Skeletal muscle satellite cell (primary cell): ENCODE measurements at regions not wholly inside any gene's neighbourhood (a gene's known extent, or its start where the extent isn't known, plus 50 kb on each side); places are given as distances from the start of the nearest gene placed in this dataset.

Experiments used
- H3K27me3 ChIP-seq: 2 replicates; pipeline ENCODE4 v1.7.0; 2013; ENCODE audit warnings: low read length; ENCODE audit not compliant: control insufficient read depth, insufficient read depth
- H3K36me3 ChIP-seq: 2 replicates; pipeline ENCODE4 v1.7.0; 2013; ENCODE audit warnings: mild to moderate bottlenecking, control low read depth, low read length; ENCODE audit not compliant: insufficient read depth
- H3K4me1 ChIP-seq: 2 replicates; pipeline ENCODE4 v1.7.0; 2013; ENCODE audit warnings: low read length; ENCODE audit not compliant: control insufficient read depth, insufficient read depth
- H3K4me2 ChIP-seq: 2 replicates; pipeline ENCODE4 v1.7.0; 2013; ENCODE audit warnings: mild to moderate bottlenecking, low read length
- H3K4me3 ChIP-seq: 2 replicates; pipeline ENCODE4 v1.7.0; 2013; ENCODE audit warnings: low read length
- H3K9ac ChIP-seq: 2 replicates; pipeline ENCODE4 v1.7.0; 2013; ENCODE audit warnings: mild to moderate bottlenecking, low read depth, low read length, moderate library complexity
- H3K9me3 ChIP-seq: replicated peaks from 2 replicates; pipeline ENCODE4 v1.7.0; 2013; ENCODE audit warnings: mild to moderate bottlenecking, control low read depth, low read length

DNA sequence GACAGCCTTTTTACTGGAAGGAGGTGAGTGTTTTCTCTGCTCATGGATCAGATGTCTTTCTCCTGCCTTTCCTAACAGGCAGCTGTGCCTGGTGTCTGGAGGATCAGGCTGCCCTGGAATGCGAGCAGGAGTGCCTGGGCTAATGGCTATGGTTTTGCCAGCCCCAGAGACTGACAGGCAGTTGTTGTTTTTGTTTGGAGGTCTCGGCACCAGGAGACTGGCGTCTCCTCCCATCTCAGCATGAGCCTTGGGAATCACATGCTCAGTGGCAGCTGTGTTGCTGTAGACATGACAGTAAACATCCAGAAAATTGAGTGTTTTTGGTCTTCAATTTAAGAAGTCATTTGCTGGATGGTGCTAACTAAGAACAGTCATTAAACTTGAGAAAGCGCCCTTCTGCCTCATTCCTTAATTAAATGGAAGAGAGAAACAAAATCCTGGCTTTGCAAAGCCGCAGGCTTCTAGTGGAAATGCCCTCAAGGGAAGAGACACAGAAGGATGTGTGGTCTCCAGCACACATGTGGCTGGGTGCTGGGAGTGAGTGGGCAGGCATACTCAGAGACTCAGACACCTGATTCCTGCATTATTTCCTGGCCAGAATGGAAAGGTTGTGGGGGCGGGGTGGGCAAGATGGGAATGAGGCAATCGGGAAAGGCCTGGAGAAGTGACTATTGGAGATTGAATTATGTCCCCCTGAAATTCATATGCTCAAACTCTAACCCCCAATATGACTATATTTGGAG, 97.0 kb upstream of the NMNAT3 start:
- Histone ChIP-seq H3K9me3 (no peaks in the 10 kb centered on the region), H3K4me2 (no peak overlapping the region), H3K9ac (no peak overlapping the region), H3K4me1 (peaks cover 31% of the 10 kb centered on the region), H3K4me3 (no peak overlapping the region), H3K36me3 (no peaks in the 10 kb centered on the region), H3K27me3 (peaks cover 44% of the 10 kb centered on the region)

DNA sequence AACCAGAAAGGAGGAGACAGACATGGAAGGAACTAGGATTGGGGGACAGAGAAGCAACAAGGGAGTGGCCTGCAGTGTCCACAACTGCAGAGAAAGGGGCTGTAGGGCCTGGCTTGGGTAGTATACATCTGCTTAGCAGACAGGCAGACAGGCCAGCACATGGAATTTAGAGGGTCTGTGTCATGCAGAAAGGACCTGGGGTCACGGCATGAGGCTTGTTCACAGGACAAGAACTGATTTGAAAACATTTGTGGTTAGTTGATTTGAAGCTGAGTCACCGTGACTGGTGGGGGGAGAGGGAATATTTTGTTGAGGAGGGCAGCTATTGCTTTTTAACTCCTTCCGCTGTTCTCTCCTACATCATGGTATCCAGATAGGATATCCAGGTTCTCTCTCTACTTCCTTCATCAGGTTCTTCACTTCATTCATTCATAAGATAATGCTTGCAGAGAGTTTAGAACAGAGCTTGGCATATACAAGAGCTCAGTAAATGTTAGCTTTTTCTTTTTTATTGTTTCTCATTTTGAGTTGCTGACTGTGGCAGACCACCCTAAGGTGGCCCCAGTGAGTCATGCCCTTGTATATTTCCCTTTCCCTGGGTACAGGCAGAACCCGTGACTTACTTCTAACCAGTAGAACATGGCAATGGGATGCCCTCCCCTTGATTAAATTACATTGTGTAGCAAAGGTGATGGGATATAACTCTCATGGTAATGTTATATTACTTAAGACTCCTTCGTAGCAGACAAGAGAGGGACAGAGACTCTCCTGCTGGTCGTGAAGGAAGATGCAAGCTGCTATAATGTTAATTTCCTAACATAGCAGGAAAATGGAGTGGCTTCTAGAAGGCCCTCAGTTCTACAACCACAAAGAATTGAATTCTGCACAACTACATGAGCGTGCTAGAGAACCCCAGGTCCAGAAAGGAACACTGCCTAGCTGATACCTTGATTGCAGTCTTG, 95.0 kb upstream of the NMNAT3 start:
- Histone ChIP-seq H3K4me3 (no peak overlapping the region), H3K9ac (peak overlapping the region; percentile 13), H3K4me2 (peak overlapping the region; percentile 38), H3K9me3 (no peaks in the 10 kb centered on the region), H3K27me3 (peaks cover 38% of the 10 kb centered on the region), H3K36me3 (no peaks in the 10 kb centered on the region), H3K4me1 (peaks cover 31% of the 10 kb centered on the region)

- H3K4me1 ChIP-seq = peaks cover 31% of the 10 kb centered on the region
- H3K27me3 ChIP-seq = peaks cover 32% of the 10 kb centered on the region
- no peaks in the 10 kb centered on the region for H3K9me3 ChIP-seq
Observed at GRCh38 chr3:139771331-139771730, 93.6 kb upstream of the NMNAT3 start.

DNA sequence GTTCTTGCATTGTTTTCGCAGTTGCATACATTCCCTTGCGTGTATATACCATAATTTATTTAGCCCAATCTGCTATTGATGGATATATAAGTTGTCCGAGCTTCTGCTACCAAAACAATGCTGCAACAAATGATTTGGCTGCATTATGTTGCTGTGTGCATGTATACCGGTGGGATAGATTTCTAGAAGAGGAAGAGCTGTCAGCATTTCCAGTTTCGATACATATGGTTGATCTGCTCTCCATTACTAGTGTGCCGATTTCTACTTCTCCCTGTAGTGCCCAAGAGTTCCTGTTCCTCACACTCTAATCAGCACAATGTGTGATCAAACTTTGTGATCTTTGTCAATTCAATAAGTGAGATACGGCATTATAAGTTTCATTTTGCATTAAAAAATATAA, 92.8 kb upstream of the NMNAT3 start:
- no peak overlapping the region for H3K9ac ChIP-seq
- no peaks in the 10 kb centered on the region for H3K9me3 ChIP-seq
- no peak overlapping the region for H3K4me2 ChIP-seq
- no peak overlapping the region for H3K4me3 ChIP-seq
- no peaks in the 10 kb centered on the region for H3K36me3 ChIP-seq
- peaks cover 28% of the 10 kb centered on the region for H3K27me3 ChIP-seq
- peaks cover 33% of the 10 kb centered on the region for H3K4me1 ChIP-seq

More at GRCh38 chr3:139771331-139771730, 93.6 kb upstream of the NMNAT3 start:
- no peak overlapping the region for H3K9ac ChIP-seq
- H3K4me2 ChIP-seq = no peak overlapping the region
- H3K4me3 ChIP-seq = no peak overlapping the region
- H3K36me3 ChIP-seq = no peaks in the 10 kb centered on the region

GRCh38 chr3:139769796-139770195, 92.0 kb upstream of the NMNAT3 start:
- Histone ChIP-seq H3K27me3 (peaks cover 28% of the 10 kb centered on the region), H3K4me3 (no peak overlapping the region), H3K4me2 (no peak overlapping the region), H3K9me3 (no peaks in the 10 kb centered on the region), H3K36me3 (no peaks in the 10 kb centered on the region), H3K4me1 (peaks cover 37% of the 10 kb centered on the region), H3K9ac (no peak overlapping the region)

DNA sequence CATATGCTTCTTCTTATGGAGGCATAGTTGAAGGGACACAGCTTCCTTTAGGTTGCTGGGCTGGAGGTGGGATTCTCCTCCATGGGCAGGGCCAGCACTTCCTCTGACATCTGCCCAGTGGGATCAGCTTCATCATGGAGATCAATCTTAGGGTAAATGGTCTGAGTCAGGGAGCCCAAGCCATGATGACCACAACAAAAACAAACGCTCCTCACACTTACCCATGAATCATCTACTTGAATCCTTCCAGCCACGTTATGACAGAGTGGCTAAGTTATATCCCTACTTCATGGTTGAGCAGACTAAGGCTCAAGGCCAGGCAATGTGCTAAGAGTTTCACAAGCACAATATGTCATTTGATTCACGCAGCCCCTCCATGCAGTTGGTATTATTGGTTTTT, 87.2 kb upstream of the NMNAT3 start:
- peaks cover 52% of the 10 kb centered on the region for H3K27me3 ChIP-seq
- H3K4me2 ChIP-seq = peak overlapping the region; percentile 52
- H3K36me3 ChIP-seq = no peaks in the 10 kb centered on the region
- H3K9me3 ChIP-seq = no peaks in the 10 kb centered on the region
- H3K4me3 ChIP-seq = peak overlapping the region; percentile 13
- H3K9ac ChIP-seq = no peak overlapping the region
- peaks cover 23% of the 10 kb centered on the region for H3K4me1 ChIP-seq

GRCh38 chr3:139764069-139764905, 86.5 kb upstream of the NMNAT3 start:
- Histone ChIP-seq H3K9ac (no peak overlapping the region), H3K4me2 (peak overlapping the region; percentile 52), H3K36me3 (no peaks in the 10 kb centered on the region), H3K9me3 (no peaks in the 10 kb centered on the region), H3K4me1 (peaks cover 23% of the 10 kb centered on the region), H3K4me3 (peak overlapping the region; percentile 13), H3K27me3 (peaks cover 50% of the 10 kb centered on the region)

DNA sequence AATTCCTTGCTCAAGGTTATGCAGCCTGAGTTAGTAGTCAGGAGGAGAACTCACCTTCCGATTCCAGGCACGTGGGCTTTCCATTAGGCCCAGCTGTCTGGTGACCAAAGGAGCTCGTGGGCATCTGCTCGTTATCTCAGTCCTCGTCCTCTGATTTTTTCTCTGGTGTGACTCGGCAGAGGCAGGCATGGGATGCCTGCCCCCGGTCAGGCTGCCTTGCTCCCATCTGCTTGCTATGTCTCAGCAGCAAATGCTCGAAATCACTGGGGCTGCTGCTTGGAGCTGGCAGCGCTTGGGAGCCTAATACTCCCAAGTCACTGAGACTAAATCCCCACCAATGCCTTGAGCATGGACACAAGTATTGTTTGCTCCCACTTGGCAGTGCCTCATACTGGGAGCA, 84.5 kb upstream of the NMNAT3 start:
- Histone ChIP-seq H3K4me1 (peaks cover 23% of the 10 kb centered on the region), H3K4me2 (no peak overlapping the region), H3K9ac (no peak overlapping the region), H3K36me3 (no peaks in the 10 kb centered on the region), H3K9me3 (no peaks in the 10 kb centered on the region), H3K27me3 (peaks cover 50% of the 10 kb centered on the region), H3K4me3 (no peak overlapping the region)

GRCh38 chr3:139759470-139759869, 81.7 kb upstream of the NMNAT3 start:
- H3K27me3 ChIP-seq = peaks cover 47% of the 10 kb centered on the region
- H3K9me3 ChIP-seq = no peaks in the 10 kb centered on the region
- no peak overlapping the region for H3K4me2 ChIP-seq
- H3K9ac ChIP-seq = no peak overlapping the region
- no peak overlapping the region for H3K4me3 ChIP-seq
- H3K4me1 ChIP-seq = peaks cover 11% of the 10 kb centered on the region
- H3K36me3 ChIP-seq = no peaks in the 10 kb centered on the region

GRCh38 chr3:139758654-139759291, 81.0 kb upstream of the NMNAT3 start:
- Histone ChIP-seq H3K36me3 (no peaks in the 10 kb centered on the region), H3K4me2 (no peak overlapping the region), H3K27me3 (peaks cover 49% of the 10 kb centered on the region), H3K4me3 (no peak overlapping the region), H3K9me3 (no peaks in the 10 kb centered on the region), H3K4me1 (peaks cover 4% of the 10 kb centered on the region), H3K9ac (no peak overlapping the region)
